ENCODE measurements at regions not wholly inside any gene's neighbourhood (a gene's known extent, or its start where the extent isn't known, plus 50 kb on each side); places are given as distances from the start of the nearest gene placed in this dataset.

- no peak for DNase-seq (ENCODE audit: low read depth)
Observed at GRCh38 chr2:236852977-236853374, 232.7 kb upstream of the COPS8 start.

GRCh38 chr2:236853585-236854051 lies 232.1 kb upstream of the COPS8 start:
- DNase-seq (ENCODE audit: low read depth): no peak

- DNase-seq (ENCODE audit: low read depth): no peak
Observed at GRCh38 chr2:236855176-236855865, 230.4 kb upstream of the COPS8 start.

GRCh38 chr2:236855866-236856847 lies 229.5 kb upstream of the COPS8 start:
- DNase-seq (ENCODE audit: low read depth): no peak

GRCh38 chr2:236856848-236857235 lies 228.8 kb upstream of the COPS8 start:
- DNase-seq (ENCODE audit: low read depth): no peak

GRCh38 chr2:236857246-236857645 lies 228.4 kb upstream of the COPS8 start:
- no peak for DNase-seq (ENCODE audit: low read depth)

GRCh38 chr2:236857781-236858180 lies 227.9 kb upstream of the COPS8 start:
- no peak for DNase-seq (ENCODE audit: low read depth)

- DNase-seq (ENCODE audit: low read depth): no peak
Observed at GRCh38 chr2:236858661-236859060, 227.0 kb upstream of the COPS8 start.

- no peak for DNase-seq (ENCODE audit: low read depth)
Observed at GRCh38 chr2:236859908-236860307, 225.8 kb upstream of the COPS8 start.

- DNase-seq (ENCODE audit: low read depth): no peak
Observed at GRCh38 chr2:236861196-236861875, 224.4 kb upstream of the COPS8 start.

- DNase-seq (ENCODE audit: low read depth): no peak
Observed at GRCh38 chr2:236861944-236862343, 223.7 kb upstream of the COPS8 start.

- no peak for DNase-seq (ENCODE audit: low read depth)
Observed at GRCh38 chr2:236862526-236862925, 223.2 kb upstream of the COPS8 start.

GRCh38 chr2:236862961-236863728 lies 222.5 kb upstream of the COPS8 start:
- DNase-seq (ENCODE audit: low read depth): no peak

GRCh38 chr2:236863729-236864126 lies 222.0 kb upstream of the COPS8 start:
- no peak for DNase-seq (ENCODE audit: low read depth)

GRCh38 chr2:236865052-236865451 lies 220.6 kb upstream of the COPS8 start:
- DNase-seq (ENCODE audit: low read depth): no peak

GRCh38 chr2:236866542-236867340 lies 218.9 kb upstream of the COPS8 start:
- no peak for DNase-seq (ENCODE audit: low read depth)

- DNase-seq (ENCODE audit: low read depth): no peak
Observed at GRCh38 chr2:236867441-236868260, 218.0 kb upstream of the COPS8 start.

GRCh38 chr2:236870370-236870769 lies 215.3 kb upstream of the COPS8 start:
- no peak for DNase-seq (ENCODE audit: low read depth)

- DNase-seq (ENCODE audit: low read depth): no peak
Observed at GRCh38 chr2:236871500-236872001, 214.1 kb upstream of the COPS8 start.

GRCh38 chr2:236872015-236872414 lies 213.7 kb upstream of the COPS8 start:
- DNase-seq (ENCODE audit: low read depth): no peak
